ENCODE measurements at regions not wholly inside any gene's neighbourhood (a gene's known extent, or its start where the extent isn't known, plus 50 kb on each side); places are given as distances from the start of the nearest gene placed in this dataset.

DNA sequence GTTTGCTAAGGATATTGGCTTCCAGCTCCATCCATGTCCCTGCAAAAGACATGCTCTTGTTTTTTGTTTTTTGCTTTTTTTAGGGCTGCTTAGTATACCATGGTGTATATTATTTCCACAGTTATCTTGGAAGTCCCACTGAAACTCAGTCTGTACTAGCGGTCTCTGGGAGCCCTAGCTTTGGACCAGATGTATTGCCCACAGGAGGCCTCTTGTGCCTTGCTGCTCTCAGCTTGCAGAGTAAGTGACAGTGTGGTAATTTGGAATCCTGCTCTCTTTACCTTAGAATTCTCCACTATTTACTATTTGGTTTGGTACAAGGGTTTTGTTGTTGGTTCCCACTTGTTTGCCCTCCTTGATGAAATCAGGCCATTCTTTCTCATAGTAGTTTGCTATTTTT, 1022.9 kb downstream of the LRFN5 start:
- no peak for DNase-seq (ENCODE audit: low read depth)

DNA sequence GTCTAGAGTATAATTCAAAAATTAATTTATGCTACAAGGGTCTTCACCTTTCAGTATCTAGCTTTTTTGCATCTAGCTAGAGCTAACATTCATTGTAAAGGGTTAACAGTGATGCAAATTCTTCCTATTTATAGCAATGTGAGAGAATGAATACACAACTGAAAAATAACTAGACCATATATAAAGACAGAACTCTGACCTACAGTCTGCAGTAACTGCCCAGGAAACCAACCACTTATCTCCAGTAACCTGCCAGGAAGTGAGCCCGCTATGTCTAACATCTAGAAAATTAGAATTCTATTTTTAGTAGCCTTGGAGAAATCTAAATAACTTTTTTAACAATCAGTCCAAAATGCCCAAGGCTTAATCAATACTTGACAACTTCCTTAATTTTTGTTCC, 1021.9 kb downstream of the LRFN5 start:
- no peak for DNase-seq (ENCODE audit: low read depth)

DNA sequence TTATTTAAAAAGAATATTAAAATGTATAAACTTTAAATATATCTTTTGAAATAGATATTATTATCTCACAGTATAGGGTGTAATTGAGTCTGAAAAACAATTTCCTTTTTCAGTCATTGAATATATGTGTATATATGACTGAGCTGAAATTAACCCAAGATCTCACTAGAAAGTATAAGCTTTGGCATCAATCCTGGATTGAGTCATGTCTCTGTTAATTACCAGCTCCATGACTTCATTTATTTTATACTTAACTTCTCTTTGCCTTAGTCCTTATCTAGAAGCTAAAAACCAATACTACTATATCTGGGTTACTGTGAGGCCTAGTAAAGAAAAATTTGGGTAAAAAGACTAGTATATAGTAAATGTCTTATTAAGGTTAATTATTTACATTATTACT, 1020.3 kb downstream of the LRFN5 start:
- DNase-seq (ENCODE audit: low read depth): no peak

DNA sequence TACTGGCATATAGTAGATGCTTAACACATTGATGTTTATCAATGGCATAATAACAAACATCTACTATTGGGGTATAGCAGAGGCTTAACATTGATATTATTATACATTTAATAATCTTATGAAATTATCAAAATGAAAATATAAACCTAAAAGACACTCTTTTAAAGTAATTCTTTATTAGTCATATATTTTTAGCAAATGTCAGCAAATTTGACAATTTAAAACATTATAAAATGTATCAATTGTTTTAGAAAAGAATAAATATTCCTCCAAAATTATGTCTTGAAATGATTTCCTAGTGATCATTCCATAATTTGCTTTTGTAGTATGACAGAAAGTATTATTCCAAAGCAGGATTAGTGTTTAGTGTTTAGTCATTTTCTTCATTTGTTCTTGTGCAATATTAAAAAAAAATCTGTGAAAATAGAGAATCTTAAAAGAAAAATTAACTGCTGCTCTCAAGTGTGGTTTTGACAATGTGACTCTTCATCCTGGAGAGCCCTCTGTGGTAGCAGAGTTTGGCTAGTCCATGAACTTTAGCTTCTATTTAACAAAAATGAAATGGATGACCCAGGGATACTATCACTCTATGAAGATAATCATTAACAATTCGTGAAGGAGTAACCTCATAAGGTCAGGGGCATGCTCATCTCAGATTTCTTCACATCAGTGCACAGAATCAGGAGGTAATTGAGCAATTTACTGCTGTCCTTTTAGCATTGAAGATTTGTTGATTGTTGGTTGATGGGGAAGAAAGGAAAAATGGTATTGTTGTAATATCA, 1018.5 kb downstream of the LRFN5 start:
- no peak for DNase-seq (ENCODE audit: low read depth)

DNA sequence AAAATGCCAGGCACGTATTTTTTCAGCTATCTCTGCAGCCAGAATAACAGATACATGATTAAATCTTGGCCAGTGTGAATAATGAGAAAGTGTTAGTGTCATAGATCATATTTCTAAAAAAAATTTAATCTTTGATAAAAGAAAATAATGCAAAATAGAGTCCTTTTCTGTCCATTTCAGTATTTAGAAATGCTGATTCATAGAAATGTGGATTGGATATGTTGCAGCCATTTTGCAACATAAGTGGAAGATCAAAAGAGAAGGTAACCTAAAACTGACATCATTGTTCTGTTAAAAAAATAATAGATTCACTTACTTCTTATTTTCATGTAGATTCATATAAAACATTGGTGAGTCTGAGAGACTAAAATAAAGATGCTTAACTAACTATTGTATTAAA, 1010.3 kb downstream of the LRFN5 start:
- no peak for DNase-seq (ENCODE audit: low read depth)

DNA sequence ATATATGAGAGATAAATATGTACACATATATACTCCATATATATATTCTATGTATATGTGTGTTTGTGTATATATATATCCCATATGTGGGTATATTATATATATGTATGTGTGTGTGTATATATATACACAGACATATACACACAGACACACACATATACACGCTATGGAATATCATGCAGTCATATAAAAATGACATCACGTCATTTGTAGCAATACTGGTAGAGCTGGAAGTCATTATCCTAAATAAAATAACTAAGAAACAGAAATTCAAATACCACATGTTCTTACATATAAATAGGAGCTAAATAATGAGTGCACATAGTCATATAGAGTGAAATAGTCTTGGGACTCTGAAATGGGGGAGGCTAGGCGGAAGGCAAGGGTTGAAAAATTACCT, 1000.2 kb downstream of the LRFN5 start:
- DNase-seq (ENCODE audit: low read depth): no peak

DNA sequence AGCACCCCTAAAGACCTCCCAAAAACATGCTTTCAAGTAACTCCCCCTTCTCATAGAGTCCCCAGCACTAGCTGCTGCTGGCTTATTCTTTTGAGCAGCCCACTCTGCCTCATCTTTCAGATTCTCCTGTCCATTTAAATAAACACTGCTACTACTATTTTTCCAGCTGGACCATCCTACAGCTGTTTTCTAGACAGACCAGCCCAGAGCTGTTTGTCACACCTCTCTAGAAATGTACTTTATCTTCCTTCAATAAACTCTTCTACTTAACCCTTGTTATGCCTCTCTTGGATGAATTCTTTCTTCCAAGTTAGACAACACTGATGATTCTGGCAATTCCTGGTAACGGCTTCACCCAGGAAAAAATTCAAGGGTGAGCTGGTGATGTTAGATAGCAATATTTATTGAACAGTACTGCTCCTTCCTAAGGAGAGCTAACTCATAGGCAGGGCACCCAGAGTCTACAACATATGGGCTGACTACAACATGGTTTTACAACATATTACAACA, 995.7 kb downstream of the LRFN5 start:
- no peak for DNase-seq (ENCODE audit: low read depth)

DNA sequence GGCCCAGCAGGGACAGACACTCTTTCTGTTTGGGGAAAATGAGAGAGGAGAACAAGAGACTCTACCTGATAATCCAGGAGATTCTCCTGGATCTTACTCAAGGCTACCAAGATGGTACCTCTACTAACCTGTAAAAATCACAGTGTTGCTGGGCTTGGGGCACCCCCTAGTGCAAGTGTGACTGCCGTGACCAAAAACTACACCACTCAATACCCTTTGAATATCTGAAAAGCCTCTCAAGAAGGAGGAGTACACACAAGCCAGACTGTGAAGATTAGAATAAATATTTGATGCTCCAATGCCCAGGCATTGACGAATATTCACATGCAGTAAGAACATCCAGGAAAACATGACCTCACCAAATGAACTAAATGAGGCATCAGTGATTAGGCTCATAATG, 965.4 kb downstream of the LRFN5 start:
- DNase-seq (ENCODE audit: low read depth): no peak

DNA sequence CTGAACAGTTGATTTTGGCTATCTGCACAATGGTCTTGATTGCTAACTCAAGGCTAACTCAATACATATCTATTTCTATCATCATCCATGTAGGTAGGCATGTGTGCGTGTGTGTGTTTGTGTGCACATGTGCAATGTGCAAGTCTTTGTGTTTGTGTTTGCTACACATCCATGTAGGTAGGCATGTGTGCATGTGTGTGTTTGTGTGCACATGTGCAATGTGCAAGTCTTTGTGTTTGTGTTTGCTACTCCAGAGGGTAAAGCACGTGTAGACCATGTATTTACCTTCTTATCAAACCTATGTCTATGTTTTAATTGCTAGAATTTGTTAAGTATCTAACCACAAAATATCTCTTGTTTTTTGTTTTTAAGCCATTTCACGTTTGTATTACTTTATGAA, 962.6 kb downstream of the LRFN5 start:
- DNase-seq (ENCODE audit: low read depth): no peak

DNA sequence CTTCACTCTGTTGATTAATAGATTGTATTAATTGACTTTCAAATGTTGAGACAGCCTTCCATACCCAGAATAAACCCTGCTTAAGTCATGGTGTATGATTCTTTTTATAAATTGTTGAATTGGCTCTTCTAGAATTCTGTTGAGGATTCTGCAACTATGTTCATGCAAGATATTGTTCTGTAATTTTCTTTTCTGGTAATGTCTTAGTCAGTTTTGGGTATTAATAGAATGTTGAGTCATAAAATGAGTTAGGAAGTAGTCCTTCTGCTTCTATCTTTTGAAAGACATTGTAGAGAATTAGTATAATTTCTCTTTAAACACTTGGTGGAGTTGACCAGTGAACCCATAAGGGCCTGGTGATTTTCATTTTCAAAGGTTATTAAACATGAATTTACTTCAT, 958.9 kb downstream of the LRFN5 start:
- DNase-seq (ENCODE audit: low read depth): no peak

DNA sequence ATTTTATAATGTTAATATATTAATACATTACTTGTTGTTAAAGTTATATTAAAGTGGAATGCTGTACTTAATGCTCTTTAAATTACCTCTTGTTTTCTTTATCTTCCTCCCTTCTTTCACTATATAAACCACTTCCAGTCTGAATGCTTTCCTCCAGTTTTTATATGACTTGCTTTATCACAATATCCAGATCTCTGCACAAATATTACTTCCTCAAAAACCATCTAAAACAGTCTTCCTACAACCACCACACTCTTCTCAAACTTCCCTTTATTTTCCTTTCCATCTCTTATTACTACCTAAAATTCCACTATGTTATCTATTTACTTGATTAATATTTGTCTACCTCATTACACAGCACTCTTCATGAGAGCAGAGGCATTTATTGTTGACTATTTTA, 956.6 kb downstream of the LRFN5 start:
- no peak for DNase-seq (ENCODE audit: low read depth)

DNA sequence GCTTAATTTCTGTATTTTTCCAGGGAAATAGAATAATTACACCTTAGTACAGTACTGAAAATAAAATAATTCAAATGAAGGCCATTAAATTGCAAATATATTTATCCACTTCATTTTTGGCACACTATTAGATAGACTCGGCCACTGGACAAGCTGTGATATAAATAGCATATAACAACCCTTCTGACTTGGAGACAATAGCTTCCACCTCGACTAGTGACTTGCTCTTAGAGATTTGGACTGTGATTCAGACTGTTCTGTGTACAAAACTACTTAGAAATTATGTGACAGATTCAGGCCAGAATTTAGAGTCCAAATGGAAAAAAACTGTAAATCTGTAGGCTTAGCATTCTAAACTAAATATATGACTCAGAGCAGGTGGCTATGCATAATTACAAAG, 949.9 kb downstream of the LRFN5 start:
- DNase-seq (ENCODE audit: low read depth): no peak

DNA sequence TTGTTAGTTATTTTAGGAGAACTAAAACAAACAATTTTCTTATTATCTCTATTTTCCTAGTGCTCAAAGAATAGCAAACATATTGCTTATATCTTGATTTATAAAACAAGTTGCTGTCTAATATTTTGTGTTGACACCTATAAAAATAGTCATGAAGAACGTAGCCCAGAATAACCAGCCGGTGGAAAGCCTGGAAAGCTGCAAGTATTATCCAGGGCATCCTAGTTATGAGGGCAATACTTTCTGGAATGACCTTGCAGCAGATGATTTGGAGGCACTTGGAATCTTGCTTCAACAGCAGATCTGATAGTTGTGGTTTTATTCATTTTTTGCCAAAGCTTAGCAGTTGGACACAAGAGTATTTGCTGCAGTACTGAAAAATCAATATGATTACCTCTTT, 948.7 kb downstream of the LRFN5 start:
- DNase-seq (ENCODE audit: low read depth): no peak

DNA sequence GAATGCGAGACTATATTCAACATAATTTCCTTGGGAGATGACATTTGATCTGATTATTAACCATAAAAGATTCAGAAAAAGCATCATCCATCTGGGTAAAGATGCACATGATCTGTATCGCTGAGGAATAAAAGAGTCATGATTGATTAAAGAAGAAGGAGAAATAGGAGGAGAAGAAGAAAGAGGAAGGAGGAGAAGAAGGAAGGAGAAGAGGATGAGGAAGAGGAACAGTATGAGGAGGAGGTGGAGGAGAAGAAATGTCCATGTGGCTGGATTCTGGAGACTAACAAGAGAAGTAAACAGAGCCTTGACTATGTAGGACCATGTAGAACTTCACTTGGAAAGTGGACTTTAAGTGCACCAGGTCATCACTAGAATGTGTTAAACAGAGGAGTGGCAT, 947.4 kb downstream of the LRFN5 start:
- DNase-seq (ENCODE audit: low read depth): no peak

DNA sequence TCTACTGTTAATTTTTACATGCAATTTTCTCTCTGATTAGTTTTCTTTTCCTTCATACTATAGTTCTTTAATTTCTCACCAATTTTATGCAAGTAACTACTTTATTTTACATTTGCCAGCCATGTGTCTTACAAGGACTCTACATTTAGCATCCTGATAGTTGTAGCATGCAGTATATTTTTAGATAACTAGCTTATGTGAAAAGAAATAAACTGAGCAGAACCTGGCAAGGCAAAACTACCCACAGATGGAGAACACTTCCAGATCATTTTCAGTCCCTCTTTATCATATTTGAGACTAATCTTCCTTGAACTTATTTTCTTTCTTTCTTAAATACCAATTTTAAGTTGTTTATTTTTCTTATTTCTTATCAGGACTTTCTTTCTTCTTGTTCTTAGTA, 943.6 kb downstream of the LRFN5 start:
- DNase-seq (ENCODE audit: low read depth): no peak

DNA sequence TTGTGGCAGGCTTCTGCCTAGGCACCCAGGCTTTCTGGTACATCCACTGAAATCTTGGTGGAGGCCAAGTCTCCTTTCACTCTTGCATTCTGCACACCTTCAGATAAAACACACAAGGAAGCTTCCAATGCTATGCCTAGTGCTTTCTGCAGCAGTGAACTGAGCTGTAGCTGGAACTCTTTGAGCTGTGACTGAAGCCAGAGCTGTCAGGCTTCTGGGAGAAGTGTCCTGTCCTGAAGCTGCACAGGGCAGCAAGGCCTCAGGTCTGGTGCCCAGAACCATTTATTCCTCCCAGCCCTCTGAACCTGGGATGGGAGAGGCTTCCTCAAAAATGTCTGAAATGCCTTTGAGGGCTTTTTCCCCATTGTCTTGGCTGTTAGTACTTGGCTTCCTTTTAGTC, 941.7 kb downstream of the LRFN5 start:
- no peak for DNase-seq (ENCODE audit: low read depth)

DNA sequence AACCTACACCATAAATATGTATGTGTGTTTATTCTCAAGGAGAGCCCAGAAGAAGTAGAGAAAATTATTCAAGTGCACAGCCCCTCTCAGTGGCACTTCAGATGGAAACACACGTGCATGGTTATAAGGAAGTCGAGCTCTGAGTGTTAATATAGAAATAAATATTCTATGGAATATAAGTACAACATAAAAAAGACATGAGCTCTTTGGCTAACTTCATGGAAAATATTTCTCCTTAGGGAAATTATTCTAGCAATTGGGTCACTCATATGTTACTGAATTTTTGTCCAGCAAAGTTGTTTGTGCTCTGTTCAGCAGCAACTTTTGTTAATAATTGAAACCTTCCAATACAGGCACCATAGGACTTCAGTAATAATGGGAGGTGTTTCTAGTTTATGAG, 939.0 kb downstream of the LRFN5 start:
- DNase-seq (ENCODE audit: low read depth): no peak

DNA sequence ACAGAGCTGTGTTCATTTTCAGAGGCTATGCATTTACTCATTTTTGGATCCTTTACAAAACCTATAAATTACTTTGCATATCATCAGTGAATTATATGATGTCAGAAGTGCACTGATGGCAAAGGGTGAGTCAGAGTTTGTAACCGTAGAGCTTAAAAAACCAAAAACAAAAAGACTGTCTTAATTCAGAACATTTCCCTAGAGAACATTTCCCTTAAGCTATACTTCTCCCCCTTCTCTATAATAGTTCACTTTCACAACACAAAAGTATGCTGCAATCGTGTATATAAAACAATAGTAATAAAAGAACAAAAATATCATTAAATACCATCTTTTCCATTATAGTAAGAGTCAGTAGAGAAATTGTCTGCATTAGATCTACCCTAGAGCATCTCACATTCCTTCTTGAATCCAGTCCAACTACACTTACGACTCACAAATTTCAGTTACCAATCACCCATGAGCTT, 934.9 kb downstream of the LRFN5 start:
- no peak for DNase-seq (ENCODE audit: low read depth)

DNA sequence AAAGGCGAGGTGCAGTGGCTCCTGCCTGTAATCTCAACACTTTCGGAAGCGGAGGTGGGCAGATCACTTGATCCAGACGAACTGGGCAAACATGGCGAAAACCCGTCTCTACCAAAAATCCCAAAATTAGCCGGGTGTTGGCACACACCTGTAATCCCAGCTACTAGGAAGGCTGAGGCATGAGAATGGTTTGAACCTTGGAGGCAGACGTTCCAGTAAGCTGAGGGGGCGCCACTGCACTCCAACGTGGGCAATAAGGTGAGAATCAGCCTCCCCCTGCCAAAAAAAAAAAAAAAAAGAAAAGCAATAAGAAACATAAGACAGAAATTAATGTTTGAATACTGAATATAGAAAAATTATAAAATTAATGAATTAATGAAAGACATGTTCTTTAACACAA, 928.7 kb downstream of the LRFN5 start:
- DNase-seq (ENCODE audit: low read depth): no peak

DNA sequence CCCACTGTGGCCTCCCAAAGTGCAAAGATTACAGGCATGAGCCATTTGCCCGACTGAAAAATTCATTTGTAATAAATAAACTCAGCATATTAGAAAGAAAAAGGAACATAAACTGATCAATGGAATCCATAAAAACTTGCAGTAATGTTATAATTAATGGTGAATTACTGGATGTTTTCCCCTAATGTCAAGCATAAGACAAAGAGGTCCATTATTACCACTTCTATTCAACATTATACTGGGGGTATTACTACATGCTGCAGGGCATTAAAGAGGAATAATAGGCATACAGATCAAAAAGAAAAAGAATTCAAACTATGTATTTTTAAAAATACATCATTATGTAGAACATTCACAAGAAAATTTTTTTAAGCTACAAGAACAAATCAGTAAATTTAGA, 926.8 kb downstream of the LRFN5 start:
- no peak for DNase-seq (ENCODE audit: low read depth)

DNA sequence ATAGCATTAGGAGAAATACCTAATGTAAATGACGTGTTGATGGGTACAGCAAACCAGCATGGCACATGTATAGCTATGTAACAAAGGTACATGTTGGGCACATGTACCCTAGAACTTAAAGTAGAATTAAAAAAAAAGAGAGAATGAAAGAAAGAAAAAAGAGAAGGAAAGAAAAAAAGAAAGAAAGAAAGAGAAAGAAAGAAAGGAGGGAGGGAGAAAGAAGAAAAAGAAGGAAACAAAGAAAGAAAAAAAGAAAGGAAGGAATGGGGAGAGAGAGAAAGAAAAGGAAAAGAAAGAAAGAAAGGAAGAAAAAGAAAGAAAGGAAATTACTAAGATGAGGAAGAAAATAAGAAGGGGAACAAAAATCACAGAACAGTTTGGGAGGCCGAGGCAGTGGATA, 925.5 kb downstream of the LRFN5 start:
- no peak for DNase-seq (ENCODE audit: low read depth)

DNA sequence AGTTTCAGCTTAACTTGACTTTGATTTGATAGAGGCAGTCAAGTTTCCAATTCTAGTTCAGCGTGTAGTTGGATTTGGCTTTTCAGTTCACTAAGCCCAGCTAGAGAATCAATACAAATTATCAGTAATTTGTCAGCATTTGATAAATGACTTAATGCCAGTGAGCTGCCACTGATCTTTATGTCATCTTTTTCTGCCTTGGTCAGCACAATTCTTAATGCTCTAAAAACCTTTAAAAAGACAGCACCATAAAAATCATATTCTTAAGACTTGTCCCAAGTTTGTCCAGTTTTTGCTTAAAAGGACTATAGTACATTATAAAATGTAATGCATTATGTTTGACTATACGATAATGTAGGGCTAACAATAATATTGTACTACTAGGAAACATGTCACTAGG, 920.5 kb downstream of the LRFN5 start:
- no peak for DNase-seq (ENCODE audit: low read depth)

DNA sequence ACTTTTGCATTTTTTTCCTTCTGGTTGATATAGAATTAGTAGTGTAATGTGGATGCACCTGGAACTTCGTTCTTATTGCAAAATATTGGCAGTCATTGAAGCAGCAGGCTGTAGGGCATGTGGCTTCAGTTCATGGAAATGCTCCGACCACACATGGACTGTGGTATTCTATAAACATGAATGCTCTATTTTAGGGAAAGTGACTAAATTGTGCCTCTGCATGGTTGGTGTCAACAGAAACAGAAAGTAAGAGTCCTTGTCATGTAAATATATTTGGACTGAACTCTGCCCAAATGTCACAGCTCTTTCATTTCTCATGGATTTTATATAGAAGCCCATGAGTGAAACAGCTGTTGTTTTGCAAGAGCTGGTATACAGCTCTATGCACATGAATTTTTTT, 917.0 kb downstream of the LRFN5 start:
- DNase-seq (ENCODE audit: low read depth): no peak

Data from forelimb muscle (tissue), 1 donor.